Colonic mucosa (tissue), 4 donors: ENCODE measurements at regions not wholly inside any gene's neighbourhood (a gene's known extent, or its start where the extent isn't known, plus 50 kb on each side); places are given as distances from the start of the nearest gene placed in this dataset.

Source experiments
- DNase-seq: peaks from one replicate; pipeline ENCODE4 v3.0.0-alpha.2; 2020
- H3K27ac ChIP-seq: fragments of 200-600 bp; one replicate; pipeline ENCODE4 v1.8.0; 2021
- H3K27me3 ChIP-seq: fragments of 200-600 bp; one replicate; pipeline ENCODE4 v1.8.0; 2021
- H3K36me3 ChIP-seq: fragments of 200-600 bp; one replicate; pipeline ENCODE4 v1.8.0; 2021
- H3K4me1 ChIP-seq: fragments of 200-600 bp; one replicate; pipeline ENCODE4 v1.8.0; 2021; ENCODE audit warnings: mild to moderate bottlenecking
- H3K4me3 ChIP-seq: fragments of 200-600 bp; one replicate; pipeline ENCODE4 v1.8.0; 2021
- H3K9ac ChIP-seq, 2 donors: one replicate each; pipeline ENCODE4 v1.7.0; 2013; ENCODE audit warnings: control low read depth in 2 of 2, low read depth in 2 of 2, low read length in 2 of 2
- H3K9me3 ChIP-seq: fragments of 200-600 bp; one replicate; pipeline ENCODE4 v1.8.0; 2021
- intact Hi-C: fragments of 100-400 bp; cut with DNase I; formaldehyde crosslinking; loops from one replicate; pipeline ENCODE4 v1.14.1; 2022
- TF ChIP-seq, protein P1 (sequence below): fragments of 200-600 bp; IDR thresholded peaks from one replicate; pipeline ENCODE4 v1.8.0; 2022; ENCODE audit warnings: antibody characterized with exemption, mild to moderate bottlenecking
- donor health status: healthy.
- donor health status: DM: no; HTN: no; CAD: no.
- donor health status: DM: no; HTN: no; CAD: no.

DNA sequence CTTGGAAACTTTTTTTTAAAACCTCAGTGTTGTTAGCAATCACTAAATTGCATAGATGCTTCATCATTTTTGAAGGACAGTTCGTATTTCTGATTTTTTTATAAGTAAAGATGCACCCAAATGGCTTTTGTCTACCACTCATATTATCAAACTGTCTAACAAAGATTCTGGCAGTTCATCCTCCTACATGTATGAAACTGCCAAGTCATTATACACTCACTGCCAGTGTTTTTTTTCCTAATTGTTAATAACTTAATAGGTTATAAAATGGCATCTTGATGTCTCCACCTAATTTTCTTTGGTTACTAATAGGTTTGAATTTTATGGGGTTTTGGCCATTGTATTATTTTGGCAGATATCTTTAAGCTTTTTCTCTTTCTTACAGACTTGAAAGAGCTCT is 77.0 kb downstream of the HTR5A start:
- Histone ChIP-seq H3K36me3 (no peaks in the 10 kb centered on the region), H3K27ac (no peak overlapping the region), H3K9me3 (no peaks in the 10 kb centered on the region), H3K9ac (no peak overlapping the region), H3K4me1 (no peaks in the 10 kb centered on the region), H3K4me3 (no peak overlapping the region), H3K27me3 (no peaks in the 10 kb centered on the region)
- TF ChIP-seq, protein P1, sequence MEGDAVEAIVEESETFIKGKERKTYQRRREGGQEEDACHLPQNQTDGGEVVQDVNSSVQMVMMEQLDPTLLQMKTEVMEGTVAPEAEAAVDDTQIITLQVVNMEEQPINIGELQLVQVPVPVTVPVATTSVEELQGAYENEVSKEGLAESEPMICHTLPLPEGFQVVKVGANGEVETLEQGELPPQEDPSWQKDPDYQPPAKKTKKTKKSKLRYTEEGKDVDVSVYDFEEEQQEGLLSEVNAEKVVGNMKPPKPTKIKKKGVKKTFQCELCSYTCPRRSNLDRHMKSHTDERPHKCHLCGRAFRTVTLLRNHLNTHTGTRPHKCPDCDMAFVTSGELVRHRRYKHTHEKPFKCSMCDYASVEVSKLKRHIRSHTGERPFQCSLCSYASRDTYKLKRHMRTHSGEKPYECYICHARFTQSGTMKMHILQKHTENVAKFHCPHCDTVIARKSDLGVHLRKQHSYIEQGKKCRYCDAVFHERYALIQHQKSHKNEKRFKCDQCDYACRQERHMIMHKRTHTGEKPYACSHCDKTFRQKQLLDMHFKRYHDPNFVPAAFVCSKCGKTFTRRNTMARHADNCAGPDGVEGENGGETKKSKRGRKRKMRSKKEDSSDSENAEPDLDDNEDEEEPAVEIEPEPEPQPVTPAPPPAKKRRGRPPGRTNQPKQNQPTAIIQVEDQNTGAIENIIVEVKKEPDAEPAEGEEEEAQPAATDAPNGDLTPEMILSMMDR, result no peak
- DNase-seq, result no peak
- intact Hi-C loops, result no loop called here

DNA sequence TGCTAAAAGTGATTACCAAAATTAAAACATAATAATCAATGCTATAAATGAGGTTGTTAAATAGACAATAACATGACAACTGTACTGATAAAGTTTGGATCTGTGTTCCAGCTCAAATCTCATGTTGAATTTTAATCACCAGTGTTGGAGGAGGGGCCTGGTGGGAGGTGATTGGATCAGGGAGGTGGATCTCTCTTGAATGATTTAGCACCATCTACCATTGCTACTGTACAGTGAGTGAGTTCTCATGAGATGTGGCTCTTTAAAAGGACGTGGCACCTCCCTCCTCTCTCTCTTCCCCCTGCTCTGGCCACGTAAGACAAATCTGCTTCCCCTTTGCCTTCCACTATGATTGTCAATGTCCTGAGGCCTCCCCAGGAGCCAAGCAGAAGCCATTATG is 77.5 kb downstream of the HTR5A start:
- H3K36me3 ChIP-seq, result no peaks in the 10 kb centered on the region
- no peak for DNase-seq
- H3K4me3 ChIP-seq, result no peak overlapping the region
- intact Hi-C loops, result no loop called here
- no peaks in the 10 kb centered on the region for H3K4me1 ChIP-seq
- no peaks in the 10 kb centered on the region for H3K27me3 ChIP-seq
- TF ChIP-seq, protein P1, result no peak
- H3K9ac ChIP-seq, result no peak overlapping the region
- no peaks in the 10 kb centered on the region for H3K9me3 ChIP-seq
- no peak overlapping the region for H3K27ac ChIP-seq

DNA sequence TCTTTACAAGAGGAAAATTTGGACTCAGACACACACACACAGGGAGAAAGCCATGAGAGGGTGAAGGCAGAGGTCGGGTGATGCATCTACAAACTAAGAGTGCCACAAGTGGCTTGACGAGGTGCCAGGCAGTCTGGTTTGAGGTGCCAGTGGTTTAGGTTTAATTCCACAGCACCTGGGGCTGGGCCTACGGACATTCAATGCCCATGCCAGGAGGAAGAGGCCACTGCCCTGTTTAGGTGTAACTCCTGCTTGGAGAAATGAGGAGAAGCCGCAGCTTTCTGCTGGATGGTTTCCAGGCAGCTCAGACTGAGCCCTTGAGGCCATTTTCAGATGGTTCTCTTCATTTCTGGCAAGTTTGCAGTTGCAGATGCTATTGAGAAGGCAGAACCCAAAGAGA is 83.6 kb downstream of the HTR5A start:
- Histone ChIP-seq H3K9ac (no peak overlapping the region), H3K4me3 (no peak overlapping the region), H3K36me3 (no peaks in the 10 kb centered on the region), H3K9me3 (no peaks in the 10 kb centered on the region), H3K27me3 (no peaks in the 10 kb centered on the region), H3K27ac (no peak overlapping the region), H3K4me1 (no peaks in the 10 kb centered on the region)
- intact Hi-C loops, result no loop called here
- TF ChIP-seq, protein P1, result no peak
- DNase-seq, result no peak

DNA sequence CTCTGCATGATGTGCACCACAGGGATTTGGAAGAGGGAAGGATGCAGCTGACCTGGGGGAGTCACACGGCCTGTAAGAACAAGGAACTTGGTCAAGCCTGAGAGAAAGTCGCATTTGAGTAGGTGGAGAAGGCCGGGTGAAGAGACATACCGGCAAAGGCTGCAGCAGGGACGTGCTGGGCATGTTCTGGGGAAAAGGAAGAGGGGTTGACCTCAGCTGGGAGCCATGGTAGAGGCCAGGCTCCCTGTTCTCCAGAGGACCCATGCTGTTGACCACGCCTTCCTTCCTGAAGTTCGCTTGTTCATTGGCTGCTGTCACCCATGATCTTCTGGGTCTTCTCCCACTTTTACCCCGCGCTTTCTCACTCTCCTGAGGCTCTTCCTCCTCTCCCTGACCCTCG is 84.5 kb downstream of the HTR5A start:
- no peaks in the 10 kb centered on the region for H3K4me1 ChIP-seq
- TF ChIP-seq, protein P1, result no peak
- intact Hi-C loops, result no loop called here
- H3K27ac ChIP-seq, result no peak overlapping the region
- H3K36me3 ChIP-seq, result no peaks in the 10 kb centered on the region
- no peak overlapping the region for H3K4me3 ChIP-seq
- no peaks in the 10 kb centered on the region for H3K9me3 ChIP-seq
- H3K9ac ChIP-seq, result no peak overlapping the region
- H3K27me3 ChIP-seq, result no peaks in the 10 kb centered on the region
- DNase-seq, result no peak

DNA sequence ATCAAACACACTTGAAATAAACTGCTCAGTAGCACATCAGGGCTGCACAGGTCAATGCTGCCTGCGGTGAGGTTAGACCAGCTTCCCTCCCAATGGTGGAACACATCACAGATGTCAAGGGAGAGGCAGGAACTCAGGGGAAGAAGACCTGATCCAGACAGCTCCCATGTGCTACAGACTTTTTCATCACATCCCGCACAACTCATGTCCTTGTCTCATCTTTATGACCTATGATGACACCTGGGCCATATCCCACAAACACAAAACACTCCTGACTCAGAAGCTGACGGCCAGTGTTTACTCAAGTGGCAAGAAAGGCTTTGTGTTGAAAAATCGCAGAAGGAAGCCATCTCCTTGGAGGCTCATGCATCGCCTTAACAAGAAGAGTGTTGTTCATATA is 91.6 kb downstream of the HTR5A start:
- intact Hi-C loops, result no loop called here
- no peaks in the 10 kb centered on the region for H3K36me3 ChIP-seq
- H3K4me1 ChIP-seq, result no peaks in the 10 kb centered on the region
- no peak for DNase-seq
- TF ChIP-seq, protein P1, result no peak
- H3K27me3 ChIP-seq, result no peaks in the 10 kb centered on the region
- H3K4me3 ChIP-seq, result no peak overlapping the region
- H3K9me3 ChIP-seq, result no peaks in the 10 kb centered on the region
- H3K9ac ChIP-seq, result no peak overlapping the region
- H3K27ac ChIP-seq, result no peak overlapping the region

DNA sequence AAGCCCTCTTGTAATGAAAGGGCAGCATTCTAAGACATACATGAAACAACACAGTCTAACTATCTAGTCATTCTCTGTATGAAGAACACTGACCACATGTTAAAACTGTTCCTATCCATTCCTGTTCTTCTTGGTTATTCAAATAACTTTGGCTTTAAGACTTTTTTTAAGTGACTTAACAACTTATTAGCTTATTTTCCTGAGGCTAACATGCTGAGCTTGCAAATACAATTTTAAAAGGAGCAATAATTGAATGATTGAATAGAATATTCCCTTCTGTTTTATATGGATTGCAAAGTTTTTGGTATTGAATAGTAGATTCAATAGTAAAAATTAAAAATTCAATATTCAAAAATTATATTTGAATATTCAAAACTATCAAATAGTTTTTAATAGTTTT is 92.3 kb downstream of the HTR5A start:
- H3K36me3 ChIP-seq, result no peaks in the 10 kb centered on the region
- DNase-seq, result no peak
- intact Hi-C loops, result no loop called here
- H3K4me3 ChIP-seq, result no peak overlapping the region
- H3K27me3 ChIP-seq, result no peaks in the 10 kb centered on the region
- no peaks in the 10 kb centered on the region for H3K9me3 ChIP-seq
- TF ChIP-seq, protein P1, result no peak
- no peaks in the 10 kb centered on the region for H3K4me1 ChIP-seq
- no peak overlapping the region for H3K9ac ChIP-seq
- H3K27ac ChIP-seq, result no peak overlapping the region
